ENCODE measurements at regions not wholly inside any gene's neighbourhood (a gene's known extent, or its start where the extent isn't known, plus 50 kb on each side); places are given as distances from the start of the nearest gene placed in this dataset.

- H4K5ac ChIP-seq (ENCODE audit: insufficient read length, low read depth, low read length) = no peak overlapping the region
- no peak overlapping the region for H3K18ac ChIP-seq (ENCODE audit: insufficient read length, low read depth, low read length)
- no peaks in the 10 kb centered on the region for H3K79me2 ChIP-seq (ENCODE audit: insufficient read depth, low read length)
- no peak overlapping the region for H4K91ac ChIP-seq (ENCODE audit: insufficient read length, low read depth, low read length)
- no peaks in the 10 kb centered on the region for H3K9me3 ChIP-seq (ENCODE audit: control insufficient read depth, low read depth, low read length)
- no peak overlapping the region for H3K27ac ChIP-seq (ENCODE audit: insufficient read length, low read depth, low read length)
- WGBS (ENCODE audit: extremely low coverage, insufficient read length, low lambda C conversion rate) = no CpG with 5 or more reads among the region's 35 CpGs
- Mint-ChIP-seq H3K9me3 (no peaks in the 10 kb centered on the region; a peak in 1 of 5 replicates), H3K4me3 (no peak overlapping the region; a peak in 1 of 5 replicates), H3K27ac (no peak overlapping the region), H3K4me1 (peaks cover 4 to 23% of the 10 kb centered on the region in 2 experiments; a peak in 3 of 4 replicates), H3K27me3 (ENCODE audit: low read depth) (peaks cover 32% of the 10 kb centered on the region), H3K36me3 (ENCODE audit: insufficient read depth in 1 of 3, low read depth in 3 of 3) (peaks cover 0 to 7% (median 3%) of the 10 kb centered on the region in 3 experiments; a peak in 2 of 7 replicates)
- H2AFZ ChIP-seq (ENCODE audit: low read length) = no peak overlapping the region
- H3K4me2 ChIP-seq (ENCODE audit: insufficient read depth, insufficient read length, low read length) = no peak overlapping the region
- peak; percentile 34 for DNase-seq
- no peaks in the 10 kb centered on the region for H3K4me1 ChIP-seq (ENCODE audit: insufficient read depth, low read length)
- no peak overlapping the region for H3K4ac ChIP-seq (ENCODE audit: low read depth, low read length)
- H2BK15ac ChIP-seq (ENCODE audit: low read depth, low read length) = no peak overlapping the region
- H3K79me1 ChIP-seq (ENCODE audit: insufficient read depth, low read depth, low read length, poor library complexity, severe bottlenecking) = no peaks in the 10 kb centered on the region
- H2BK120ac ChIP-seq (ENCODE audit: low read depth, low read length, poor library complexity, severe bottlenecking) = no peak overlapping the region
- no peak overlapping the region for H3K56ac ChIP-seq (ENCODE audit: insufficient read length, low read depth, low read length)
- no peak for TF ChIP-seq CTCF (conservative IDR thresholded peaks at IDR 0.05)
- no peak overlapping the region for H2BK12ac ChIP-seq (ENCODE audit: insufficient read length, low read depth, low read length)
- H3K23ac ChIP-seq (ENCODE audit: insufficient read length, low read depth, low read length) = no peak overlapping the region
- H3K9ac ChIP-seq (ENCODE audit: extremely low read depth, insufficient read length, low read length) = no peak overlapping the region
- H2BK5ac ChIP-seq (ENCODE audit: insufficient read length, low read length) = no peak overlapping the region
- H3T11ph ChIP-seq (ENCODE audit: low read length) = no peak overlapping the region
- no peaks in the 10 kb centered on the region for H3K27me3 ChIP-seq (ENCODE audit: insufficient read depth, low read length)
- H2BK20ac ChIP-seq (ENCODE audit: low read depth, low read length, poor library complexity, severe bottlenecking) = no peak overlapping the region
- H3K23me2 ChIP-seq (ENCODE audit: insufficient read length, low read depth, low read length, poor library complexity, severe bottlenecking) = peaks cover 5% of the 10 kb centered on the region
- no peaks in the 10 kb centered on the region for H4K20me1 ChIP-seq (ENCODE audit: control insufficient read depth, insufficient read depth, insufficient read length)
- H2AK5ac ChIP-seq (ENCODE audit: insufficient read length, low read length) = no peak overlapping the region
- H4K8ac ChIP-seq (replicated peaks; ENCODE audit: insufficient read length, low read depth, low read length) = no peak overlapping the region
- H3K14ac ChIP-seq (ENCODE audit: insufficient read depth, low read length) = no peak overlapping the region
These were observed 87.4 kb downstream of the FOXL3 start for GRCh38 chr7:377080-378040.
